Transverse colon (tissue), 4 donors: ENCODE measurements at regions not wholly inside any gene's neighbourhood (a gene's known extent, or its start where the extent isn't known, plus 50 kb on each side); places are given as distances from the start of the nearest gene placed in this dataset.

Experiments used
- EP300 ChIP-seq: sonication (generic); formaldehyde crosslinking; IDR thresholded peaks from one replicate; pipeline ENCODE4 v1.6.1; 2017; ENCODE audit warnings: antibody characterized with exemption, low read depth
- POLR2A ChIP-seq: fragments of 450-650 bp; IDR thresholded peaks from one replicate; pipeline ENCODE4 v1.6.1; 2016; ENCODE audit warnings: antibody characterized with exemption, mild to moderate bottlenecking, moderate library complexity
- POLR2AphosphoS5 ChIP-seq, 3 donors: sonication (generic); formaldehyde crosslinking; IDR thresholded peaks; one replicate each; pipeline ENCODE4 v1.6.1; 2016; ENCODE audit warnings: antibody characterized with exemption in 3 of 3
- TF ChIP-seq, protein P1 (sequence below), 5 experiments: fragments of 200-600 bp in 3 of 5; fragments of 450-650 bp in 2 of 5; sonication (generic) in 3 of 5; IDR thresholded peaks; 1 replicate in 2 of 5; 2 replicates in 3 of 5; pipeline ENCODE4 v1.5.1; 2016 to 2017; ENCODE audit warnings: antibody characterized with exemption in 5 of 5, inconsistent platforms in 3 of 5, mild to moderate bottlenecking in 2 of 5, moderate library complexity in 1 of 5

DNA sequence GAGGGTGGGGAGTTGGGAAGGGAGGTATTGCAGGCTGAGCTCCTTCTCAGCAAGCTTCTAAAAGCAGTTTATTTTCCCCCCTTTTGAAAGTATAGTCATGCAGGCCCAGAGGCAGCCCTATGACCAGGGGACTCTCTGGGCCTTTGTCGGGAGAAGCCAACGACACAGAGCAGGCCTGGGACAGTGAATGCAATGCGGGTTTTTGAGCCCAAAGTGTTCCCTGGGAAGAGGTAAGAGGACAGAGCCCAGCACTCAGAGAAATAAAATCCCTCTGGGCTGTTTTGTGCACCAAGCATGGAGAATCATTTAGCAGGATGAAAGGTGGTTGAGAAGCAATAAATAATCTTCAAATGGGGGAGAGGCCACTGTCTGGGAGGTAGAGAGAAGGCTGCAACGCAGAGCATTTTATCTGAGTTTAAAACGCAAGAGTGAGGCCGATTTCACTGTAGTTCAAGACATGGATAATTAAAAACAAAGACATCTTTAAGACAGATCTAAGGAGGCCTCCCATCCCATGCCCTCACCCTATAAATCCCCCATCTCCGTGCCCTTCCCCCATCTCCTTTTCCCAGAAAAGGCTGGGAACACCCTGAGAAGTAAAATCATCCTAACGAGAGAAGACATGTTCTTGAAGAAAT is 237.5 kb downstream of the CDC5L start:
- TF ChIP-seq, protein P1, sequence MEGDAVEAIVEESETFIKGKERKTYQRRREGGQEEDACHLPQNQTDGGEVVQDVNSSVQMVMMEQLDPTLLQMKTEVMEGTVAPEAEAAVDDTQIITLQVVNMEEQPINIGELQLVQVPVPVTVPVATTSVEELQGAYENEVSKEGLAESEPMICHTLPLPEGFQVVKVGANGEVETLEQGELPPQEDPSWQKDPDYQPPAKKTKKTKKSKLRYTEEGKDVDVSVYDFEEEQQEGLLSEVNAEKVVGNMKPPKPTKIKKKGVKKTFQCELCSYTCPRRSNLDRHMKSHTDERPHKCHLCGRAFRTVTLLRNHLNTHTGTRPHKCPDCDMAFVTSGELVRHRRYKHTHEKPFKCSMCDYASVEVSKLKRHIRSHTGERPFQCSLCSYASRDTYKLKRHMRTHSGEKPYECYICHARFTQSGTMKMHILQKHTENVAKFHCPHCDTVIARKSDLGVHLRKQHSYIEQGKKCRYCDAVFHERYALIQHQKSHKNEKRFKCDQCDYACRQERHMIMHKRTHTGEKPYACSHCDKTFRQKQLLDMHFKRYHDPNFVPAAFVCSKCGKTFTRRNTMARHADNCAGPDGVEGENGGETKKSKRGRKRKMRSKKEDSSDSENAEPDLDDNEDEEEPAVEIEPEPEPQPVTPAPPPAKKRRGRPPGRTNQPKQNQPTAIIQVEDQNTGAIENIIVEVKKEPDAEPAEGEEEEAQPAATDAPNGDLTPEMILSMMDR (IDR thresholded peaks at IDR 0.05): no peak
- no peak for TF ChIP-seq POLR2AphosphoS5 (IDR thresholded peaks at IDR 0.05)
- no peak for TF ChIP-seq POLR2A
- TF ChIP-seq EP300: no peak
